Uterus (tissue), 3 donors: ENCODE measurements at regions not wholly inside any gene's neighbourhood (a gene's known extent, or its start where the extent isn't known, plus 50 kb on each side); places are given as distances from the start of the nearest gene placed in this dataset.

Experiments used
- DNase-seq, 2 donors: peaks; one replicate each; pipeline ENCODE4 v3.0.0-alpha.2; 2019 to 2020
- H3K27ac ChIP-seq, 2 donors: fragments of 200-600 bp; sonication (generic); 1 replicate in 1 of 2; 2 replicates in 1 of 2; pipeline ENCODE4 v1.5.1; 2016 to 2018
- H3K27me3 ChIP-seq, 2 donors: fragments of 200-600 bp; sonication (generic); one replicate each; pipeline ENCODE4 v1.5.1; 2018 to 2019; ENCODE audit warnings: control low read depth in 1 of 2
- H3K36me3 ChIP-seq, 2 donors: fragments of 200-600 bp; sonication (generic); one replicate each; pipeline ENCODE4 v1.5.1; 2019; ENCODE audit warnings: control low read depth in 1 of 2
- H3K4me1 ChIP-seq, 2 donors: fragments of 200-600 bp; sonication (generic); one replicate each; pipeline ENCODE4 v1.5.1; 2018 to 2019; ENCODE audit warnings: control low read depth in 1 of 2
- H3K4me3 ChIP-seq, 2 donors: fragments of 200-600 bp; sonication (generic); 1 replicate in 1 of 2; 2 replicates in 1 of 2; pipeline ENCODE4 v1.5.1; 2018 to 2019; ENCODE audit warnings: mild to moderate bottlenecking in 1 of 2
- H3K9me3 ChIP-seq, 2 donors: fragments of 200-600 bp; sonication (generic); one replicate each; pipeline ENCODE4 v1.5.1; 2019; ENCODE audit warnings: control low read depth in 1 of 2
- POLR2A ChIP-seq, 2 donors: fragments of 450-650 bp; IDR thresholded peaks; one replicate each; pipeline ENCODE4 v1.6.1; 2016; ENCODE audit warnings: antibody characterized with exemption in 2 of 2, mild to moderate bottlenecking in 1 of 2, moderate library complexity in 1 of 2
- intact Hi-C: fragments of 100-400 bp; cut with DNase I; formaldehyde crosslinking; loops from one replicate; pipeline ENCODE4 v1.15.1; 2023; ENCODE audit warnings: low total_unique reads
- TF ChIP-seq, protein P1 (sequence below), 4 experiments: fragments of 200-600 bp in 2 of 4; fragments of 450-650 bp in 2 of 4; sonication (generic) in 2 of 4; IDR thresholded peaks; one replicate each; pipeline ENCODE4 v1.5.1; 2016 to 2019; ENCODE audit warnings: antibody characterized with exemption in 4 of 4, mild to moderate bottlenecking in 2 of 4, moderate library complexity in 1 of 4
- donor health status: DM: yes; HTN: yes; CAD: no.

DNA sequence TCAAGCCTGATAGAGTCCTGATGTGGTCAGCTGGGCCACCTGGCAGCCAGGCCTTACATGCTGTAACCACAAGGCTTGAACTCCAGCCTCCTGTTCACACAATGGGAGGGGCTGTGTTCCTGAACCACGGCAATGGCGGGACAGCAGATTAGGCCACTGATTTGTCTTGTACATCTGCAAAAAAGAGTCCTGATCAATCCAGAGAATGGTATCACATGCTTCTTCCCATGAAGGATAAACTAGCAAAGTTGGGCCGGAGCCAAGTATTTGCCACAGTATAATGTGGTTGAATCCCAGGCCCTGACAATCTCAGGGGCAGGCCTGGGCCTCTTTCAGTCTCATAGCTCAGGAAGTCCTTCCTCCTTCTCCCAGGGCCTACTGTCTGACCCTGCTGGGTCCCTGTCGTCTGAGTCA, 2182.5 kb upstream of the AGA start:
- no peak for DNase-seq
- no peak for TF ChIP-seq POLR2A (IDR thresholded peaks at IDR 0.05)
- TF ChIP-seq, protein P1, sequence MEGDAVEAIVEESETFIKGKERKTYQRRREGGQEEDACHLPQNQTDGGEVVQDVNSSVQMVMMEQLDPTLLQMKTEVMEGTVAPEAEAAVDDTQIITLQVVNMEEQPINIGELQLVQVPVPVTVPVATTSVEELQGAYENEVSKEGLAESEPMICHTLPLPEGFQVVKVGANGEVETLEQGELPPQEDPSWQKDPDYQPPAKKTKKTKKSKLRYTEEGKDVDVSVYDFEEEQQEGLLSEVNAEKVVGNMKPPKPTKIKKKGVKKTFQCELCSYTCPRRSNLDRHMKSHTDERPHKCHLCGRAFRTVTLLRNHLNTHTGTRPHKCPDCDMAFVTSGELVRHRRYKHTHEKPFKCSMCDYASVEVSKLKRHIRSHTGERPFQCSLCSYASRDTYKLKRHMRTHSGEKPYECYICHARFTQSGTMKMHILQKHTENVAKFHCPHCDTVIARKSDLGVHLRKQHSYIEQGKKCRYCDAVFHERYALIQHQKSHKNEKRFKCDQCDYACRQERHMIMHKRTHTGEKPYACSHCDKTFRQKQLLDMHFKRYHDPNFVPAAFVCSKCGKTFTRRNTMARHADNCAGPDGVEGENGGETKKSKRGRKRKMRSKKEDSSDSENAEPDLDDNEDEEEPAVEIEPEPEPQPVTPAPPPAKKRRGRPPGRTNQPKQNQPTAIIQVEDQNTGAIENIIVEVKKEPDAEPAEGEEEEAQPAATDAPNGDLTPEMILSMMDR (IDR thresholded peaks at IDR 0.05) = no peak
- H3K27me3 ChIP-seq = no peaks in the 10 kb centered on the region
- H3K4me3 ChIP-seq = no peak overlapping the region
- H3K27ac ChIP-seq = no peak overlapping the region
- no peaks in the 10 kb centered on the region for H3K4me1 ChIP-seq
- intact Hi-C loops = no loop called here
- no peaks in the 10 kb centered on the region for H3K9me3 ChIP-seq
- H3K36me3 ChIP-seq = no peaks in the 10 kb centered on the region

- no peak for TF ChIP-seq POLR2A (IDR thresholded peaks at IDR 0.05)
- TF ChIP-seq, protein P1 (IDR thresholded peaks at IDR 0.05) = no peak
- DNase-seq = no peak
- intact Hi-C loops = no loop called here
- Histone ChIP-seq H3K27me3 (no peaks in the 10 kb centered on the region), H3K27ac (no peak overlapping the region), H3K36me3 (no peaks in the 10 kb centered on the region), H3K9me3 (no peaks in the 10 kb centered on the region), H3K4me1 (no peaks in the 10 kb centered on the region), H3K4me3 (no peak overlapping the region)
These were observed 2183.2 kb upstream of the AGA start for GRCh38 chr4:179625406-179625805.

DNA sequence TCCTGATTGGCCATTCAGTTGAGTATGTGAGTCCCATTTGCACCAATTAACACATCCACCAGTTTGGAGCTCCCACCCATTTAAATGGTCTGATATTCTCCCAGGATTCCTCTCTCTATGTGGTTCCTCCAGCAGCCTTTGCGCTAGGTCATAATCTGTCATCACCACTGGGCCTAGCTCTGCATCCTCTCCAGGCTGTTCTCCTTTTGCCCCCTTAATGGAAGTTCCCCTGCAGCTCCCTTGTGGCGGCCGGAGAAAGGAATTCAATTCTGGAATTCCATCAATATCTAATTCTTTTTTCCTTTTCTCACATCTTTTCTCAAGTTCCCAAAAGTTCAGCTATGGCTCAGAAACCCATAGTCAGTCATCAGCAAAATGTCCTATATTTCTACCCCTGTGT, 2184.4 kb upstream of the AGA start:
- no peaks in the 10 kb centered on the region for H3K36me3 ChIP-seq
- TF ChIP-seq, protein P1 (IDR thresholded peaks at IDR 0.05) = no peak
- no peak for TF ChIP-seq POLR2A (IDR thresholded peaks at IDR 0.05)
- intact Hi-C loops = no loop called here
- DNase-seq = no peak
- H3K9me3 ChIP-seq = no peaks in the 10 kb centered on the region
- H3K4me3 ChIP-seq = no peak overlapping the region
- no peak overlapping the region for H3K27ac ChIP-seq
- H3K4me1 ChIP-seq = no peaks in the 10 kb centered on the region
- H3K27me3 ChIP-seq = no peaks in the 10 kb centered on the region

- intact Hi-C loops = no loop called here
- no peak overlapping the region for H3K4me3 ChIP-seq
- H3K27ac ChIP-seq = no peak overlapping the region
- TF ChIP-seq, protein P1 (IDR thresholded peaks at IDR 0.05) = no peak
- TF ChIP-seq POLR2A (IDR thresholded peaks at IDR 0.05) = no peak
- no peak for DNase-seq
- H3K27me3 ChIP-seq = no peaks in the 10 kb centered on the region
- H3K36me3 ChIP-seq = no peaks in the 10 kb centered on the region
- no peaks in the 10 kb centered on the region for H3K9me3 ChIP-seq
- H3K4me1 ChIP-seq = no peaks in the 10 kb centered on the region
These were observed 2189.1 kb upstream of the AGA start for GRCh38 chr4:179631321-179631720.

GRCh38 chr4:179634862-179635261, 2192.6 kb upstream of the AGA start:
- Histone ChIP-seq H3K4me1 (no peaks in the 10 kb centered on the region), H3K36me3 (no peaks in the 10 kb centered on the region), H3K9me3 (no peaks in the 10 kb centered on the region), H3K27me3 (no peaks in the 10 kb centered on the region), H3K27ac (no peak overlapping the region), H3K4me3 (no peak overlapping the region)
- TF ChIP-seq, protein P1 (IDR thresholded peaks at IDR 0.05) = no peak
- TF ChIP-seq POLR2A (IDR thresholded peaks at IDR 0.05) = no peak
- DNase-seq = no peak
- intact Hi-C loops = no loop called here
